ENCODE measurements at regions not wholly inside any gene's neighbourhood (a gene's known extent, or its start where the extent isn't known, plus 50 kb on each side); places are given as distances from the start of the nearest gene placed in this dataset.

- TF ChIP-seq POLR2A (IDR thresholded peaks at IDR 0.05), result no peak
- no peak for TF ChIP-seq CTCF (IDR thresholded peaks at IDR 0.05)
Measured at GRCh38 chr2:154614906-154615305, 83.6 kb upstream of the KCNJ3 start.

All from gastroesophageal sphincter (tissue), 3 donors.